HL-60 (cell line): ENCODE measurements at regions not wholly inside any gene's neighbourhood (a gene's known extent, or its start where the extent isn't known, plus 50 kb on each side); places are given as distances from the start of the nearest gene placed in this dataset.

Source experiments
- DNase-seq, 2 experiments: peaks; one replicate each; pipeline ENCODE4 v3.0.0-alpha.2; 2010 to 2020; ENCODE audit warnings: low read depth in 1 of 2, low spot score in 1 of 2
- H3K27ac ChIP-seq: fragments of 250-450 bp; sonication (Bioruptor Pico); replicated peaks from 2 replicates; pipeline ENCODE4 v1.5.1; 2020; ENCODE audit warnings: mild to moderate bottlenecking, moderate library complexity
- H3K27me3 ChIP-seq: fragments of 250-450 bp; sonication (Bioruptor Pico); 2 replicates; pipeline ENCODE4 v1.5.1; 2021; ENCODE audit warnings: mild to moderate bottlenecking, moderate library complexity; ENCODE audit not compliant: insufficient read depth, poor library complexity, severe bottlenecking
- H3K4me3 ChIP-seq: replicated peaks from 2 replicates; pipeline ENCODE4 v1.5.1; 2011; ENCODE audit warnings: mild to moderate bottlenecking, control low read depth, low read length; ENCODE audit not compliant: insufficient read depth
- GABPA ChIP-seq: IDR thresholded peaks from 2 replicates; pipeline ENCODE4 v1.6.1; 2012; ENCODE audit warnings: low read depth
- POLR2AphosphoS5 ChIP-seq: IDR thresholded peaks from 2 replicates; pipeline ENCODE4 v1.6.1; 2012; ENCODE audit warnings: low read depth
- SPI1 ChIP-seq: IDR thresholded peaks from 2 replicates; pipeline ENCODE4 v1.6.1; 2012; ENCODE audit warnings: low read depth, mild to moderate bottlenecking, borderline replicate concordance
- TF ChIP-seq, protein P1 (sequence below): IDR thresholded peaks from 2 replicates; pipeline ENCODE4 v1.6.1; 2012; ENCODE audit warnings: low read depth; ENCODE audit not compliant: insufficient replicate concordance
- TF ChIP-seq, protein P2 (sequence below): IDR thresholded peaks from one replicate; pipeline ENCODE4 v1.5.1; 2011; ENCODE audit warnings: low read length, control low read depth, inconsistent platforms; ENCODE audit not compliant: insufficient read depth

DNA sequence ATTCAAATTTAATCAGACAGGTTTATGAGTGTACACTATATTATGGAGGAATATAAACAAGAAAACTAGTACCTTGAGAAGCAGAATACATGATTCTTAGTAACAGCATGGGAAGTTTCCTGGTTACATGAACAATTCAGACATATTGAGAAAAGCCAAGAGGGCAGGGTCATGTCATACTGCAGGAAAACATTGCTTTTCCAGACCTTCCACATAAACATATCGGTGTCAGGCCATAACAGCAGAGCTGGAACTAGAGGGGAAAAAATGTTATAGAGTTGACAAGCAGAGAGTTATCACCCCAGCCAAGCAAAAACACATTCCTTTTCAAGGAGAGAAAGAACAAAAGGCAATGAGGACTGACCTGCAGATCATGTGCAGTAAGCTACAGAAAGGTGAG, 74.7 kb upstream of the ZNF236 start:
- H3K27ac ChIP-seq = no peak overlapping the region
- TF ChIP-seq GABPA (no peak), SPI1 (no peak), POLR2AphosphoS5 (no peak)
- TF ChIP-seq, protein P1, sequence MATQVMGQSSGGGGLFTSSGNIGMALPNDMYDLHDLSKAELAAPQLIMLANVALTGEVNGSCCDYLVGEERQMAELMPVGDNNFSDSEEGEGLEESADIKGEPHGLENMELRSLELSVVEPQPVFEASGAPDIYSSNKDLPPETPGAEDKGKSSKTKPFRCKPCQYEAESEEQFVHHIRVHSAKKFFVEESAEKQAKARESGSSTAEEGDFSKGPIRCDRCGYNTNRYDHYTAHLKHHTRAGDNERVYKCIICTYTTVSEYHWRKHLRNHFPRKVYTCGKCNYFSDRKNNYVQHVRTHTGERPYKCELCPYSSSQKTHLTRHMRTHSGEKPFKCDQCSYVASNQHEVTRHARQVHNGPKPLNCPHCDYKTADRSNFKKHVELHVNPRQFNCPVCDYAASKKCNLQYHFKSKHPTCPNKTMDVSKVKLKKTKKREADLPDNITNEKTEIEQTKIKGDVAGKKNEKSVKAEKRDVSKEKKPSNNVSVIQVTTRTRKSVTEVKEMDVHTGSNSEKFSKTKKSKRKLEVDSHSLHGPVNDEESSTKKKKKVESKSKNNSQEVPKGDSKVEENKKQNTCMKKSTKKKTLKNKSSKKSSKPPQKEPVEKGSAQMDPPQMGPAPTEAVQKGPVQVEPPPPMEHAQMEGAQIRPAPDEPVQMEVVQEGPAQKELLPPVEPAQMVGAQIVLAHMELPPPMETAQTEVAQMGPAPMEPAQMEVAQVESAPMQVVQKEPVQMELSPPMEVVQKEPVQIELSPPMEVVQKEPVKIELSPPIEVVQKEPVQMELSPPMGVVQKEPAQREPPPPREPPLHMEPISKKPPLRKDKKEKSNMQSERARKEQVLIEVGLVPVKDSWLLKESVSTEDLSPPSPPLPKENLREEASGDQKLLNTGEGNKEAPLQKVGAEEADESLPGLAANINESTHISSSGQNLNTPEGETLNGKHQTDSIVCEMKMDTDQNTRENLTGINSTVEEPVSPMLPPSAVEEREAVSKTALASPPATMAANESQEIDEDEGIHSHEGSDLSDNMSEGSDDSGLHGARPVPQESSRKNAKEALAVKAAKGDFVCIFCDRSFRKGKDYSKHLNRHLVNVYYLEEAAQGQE = no peak
- TF ChIP-seq, protein P2, sequence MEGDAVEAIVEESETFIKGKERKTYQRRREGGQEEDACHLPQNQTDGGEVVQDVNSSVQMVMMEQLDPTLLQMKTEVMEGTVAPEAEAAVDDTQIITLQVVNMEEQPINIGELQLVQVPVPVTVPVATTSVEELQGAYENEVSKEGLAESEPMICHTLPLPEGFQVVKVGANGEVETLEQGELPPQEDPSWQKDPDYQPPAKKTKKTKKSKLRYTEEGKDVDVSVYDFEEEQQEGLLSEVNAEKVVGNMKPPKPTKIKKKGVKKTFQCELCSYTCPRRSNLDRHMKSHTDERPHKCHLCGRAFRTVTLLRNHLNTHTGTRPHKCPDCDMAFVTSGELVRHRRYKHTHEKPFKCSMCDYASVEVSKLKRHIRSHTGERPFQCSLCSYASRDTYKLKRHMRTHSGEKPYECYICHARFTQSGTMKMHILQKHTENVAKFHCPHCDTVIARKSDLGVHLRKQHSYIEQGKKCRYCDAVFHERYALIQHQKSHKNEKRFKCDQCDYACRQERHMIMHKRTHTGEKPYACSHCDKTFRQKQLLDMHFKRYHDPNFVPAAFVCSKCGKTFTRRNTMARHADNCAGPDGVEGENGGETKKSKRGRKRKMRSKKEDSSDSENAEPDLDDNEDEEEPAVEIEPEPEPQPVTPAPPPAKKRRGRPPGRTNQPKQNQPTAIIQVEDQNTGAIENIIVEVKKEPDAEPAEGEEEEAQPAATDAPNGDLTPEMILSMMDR = no peak
- no peak for DNase-seq
- no peak overlapping the region for H3K4me3 ChIP-seq
- no peaks in the 10 kb centered on the region for H3K27me3 ChIP-seq

DNA sequence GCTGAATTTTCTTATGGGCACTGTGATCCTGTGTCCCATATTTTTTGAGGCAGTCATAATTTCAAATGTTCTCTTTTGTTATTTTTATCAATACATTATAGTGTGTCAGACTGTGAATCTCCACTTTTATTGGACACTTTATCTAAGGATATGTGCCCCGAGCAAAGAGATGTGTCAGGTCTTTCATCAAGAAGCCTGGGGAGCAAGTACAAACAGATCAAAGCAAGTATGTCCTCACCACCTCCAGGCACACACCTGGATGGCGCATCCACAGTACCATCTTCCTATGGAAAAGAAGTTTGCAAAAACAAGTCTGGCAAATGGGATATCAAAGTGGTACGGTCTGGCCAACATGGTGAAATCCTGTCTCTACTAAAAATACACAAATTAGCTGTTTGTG, 81.0 kb upstream of the ZNF236 start:
- no peak overlapping the region for H3K4me3 ChIP-seq
- H3K27me3 ChIP-seq = no peaks in the 10 kb centered on the region
- no peak overlapping the region for H3K27ac ChIP-seq
- DNase-seq = no peak
- no peak for TF ChIP-seq SPI1
- TF ChIP-seq, protein P1 = no peak
- TF ChIP-seq POLR2AphosphoS5 = no peak
- no peak for TF ChIP-seq GABPA
- TF ChIP-seq, protein P2 = no peak

DNA sequence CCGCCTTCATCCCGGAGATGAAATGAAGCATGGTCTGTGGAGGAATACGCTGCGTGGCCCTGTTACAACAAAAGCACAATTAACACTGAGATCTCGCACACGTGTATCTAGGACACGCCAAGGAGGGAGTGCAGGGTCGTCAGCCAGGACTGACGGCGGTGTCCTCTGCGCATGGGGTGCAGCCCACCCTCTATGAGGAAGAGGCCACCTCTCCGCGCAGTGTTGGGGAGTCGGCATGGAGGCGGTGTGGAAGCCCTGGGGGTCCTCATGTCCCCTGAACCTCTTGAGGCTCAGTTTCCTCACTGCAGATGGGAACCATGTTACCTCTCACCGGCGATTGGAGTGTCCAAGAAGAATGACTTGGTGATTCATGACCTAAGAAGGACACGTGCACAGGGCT, 86.0 kb upstream of the ZNF236 start:
- no peak overlapping the region for H3K4me3 ChIP-seq
- peaks cover 2% of the 10 kb centered on the region for H3K27me3 ChIP-seq
- H3K27ac ChIP-seq = no peak overlapping the region
- TF ChIP-seq, protein P1 = no peak
- TF ChIP-seq POLR2AphosphoS5 = no peak
- no peak for TF ChIP-seq SPI1
- TF ChIP-seq GABPA = no peak
- TF ChIP-seq, protein P2 = no peak
- DNase-seq = no peak
